B cell (primary cell): ENCODE measurements at regions not wholly inside any gene's neighbourhood (a gene's known extent, or its start where the extent isn't known, plus 50 kb on each side); places are given as distances from the start of the nearest gene placed in this dataset.

Experiments
- ATAC-seq: fragments of 200-7000 bp; cut with Tn5 transposase; one replicate; pipeline ENCODE4 v1.10.0; 2021; ENCODE audit warnings: low read depth, mild to moderate bottlenecking, moderate number of reproducible peaks, moderate library complexity
- CTCF ChIA-PET: fragments of 350-600 bp; sonication (Branson Sonifier 250); formaldehyde crosslinking; loops from one replicate; lab custom pipeline; 2021; ENCODE audit warnings: antibody characterized with exemption, inconsistent platforms; lab: Charles Lee
- POLR2A ChIA-PET: fragments of 350-600 bp; sonication (Branson Sonifier 250); formaldehyde crosslinking; loops from one replicate; lab custom pipeline; 2021; ENCODE audit warnings: antibody characterized with exemption; lab: Charles Lee
- DNase-seq: peaks from one replicate; pipeline ENCODE4 v3.0.0; 2013
- H2AFZ ChIP-seq: 2 replicates; pipeline ENCODE4 v1.6.1; 2012; ENCODE audit warnings: mild to moderate bottlenecking, low read depth, low read length; ENCODE audit not compliant: insufficient read depth, poor library complexity, severe bottlenecking
- H3K27ac ChIP-seq, 2 donors: 1 replicate in 1 of 2; 2 replicates in 1 of 2; pipeline ENCODE4 v1.5.1; 2012 to 2013; ENCODE audit warnings: low read length in 2 of 2, mild to moderate bottlenecking in 2 of 2, moderate library complexity in 1 of 2
- H3K27me3 ChIP-seq, 4 experiments: fragments of 200-600 bp in 1 of 4; sonication (generic) in 1 of 4; replicated peaks in 1 of 4; 1 replicate in 2 of 4; 2 replicates in 2 of 4; pipeline versions ENCODE4 v1.6.1 to v1.7.0; 2013 to 2016; ENCODE audit warnings: low read length in 3 of 4, mild to moderate bottlenecking in 2 of 4, mixed read lengths in 1 of 4, moderate library complexity in 1 of 4; ENCODE audit not compliant: insufficient read depth in 4 of 4, control insufficient read depth in 3 of 4; ENCODE audit errors: control extremely low read depth in 1 of 4
- H3K36me3 ChIP-seq, 2 experiments: replicated peaks in 1 of 2; 1 replicate in 1 of 2; 2 replicates in 1 of 2; pipeline versions ENCODE4 v1.6.1 to v1.7.1; 2013; ENCODE audit warnings: low read length in 1 of 2; ENCODE audit not compliant: insufficient read depth in 2 of 2, control insufficient read depth in 1 of 2; ENCODE audit errors: control extremely low read depth in 1 of 2, extremely low read depth in 1 of 2
- H3K4me1 ChIP-seq, 2 donors: fragments of 200-600 bp in 1 of 2; sonication (generic) in 1 of 2; 1 replicate in 1 of 2; 2 replicates in 1 of 2; pipeline versions ENCODE4 v1.5.1 to v1.6.1; 2013 to 2017; ENCODE audit warnings: low read length in 2 of 2; ENCODE audit not compliant: control insufficient read depth in 2 of 2, insufficient read depth in 2 of 2
- H3K4me2 ChIP-seq: replicated peaks from 2 replicates; pipeline ENCODE3; 2012; ENCODE audit warnings: mild to moderate bottlenecking, low read depth, low read length; ENCODE audit not compliant: poor library complexity, severe bottlenecking
- H3K4me3 ChIP-seq, 5 experiments: fragments of 200-600 bp in 1 of 5; sonication (generic) in 1 of 5; 1 replicate in 3 of 5; 2 replicates in 2 of 5; pipeline versions ENCODE4 v1.5.1 to v1.7.0; 2011 to 2016; ENCODE audit warnings: low read length in 4 of 5, mild to moderate bottlenecking in 4 of 5, low read depth in 2 of 5, control low read depth in 1 of 5, moderate library complexity in 1 of 5; ENCODE audit not compliant: insufficient read depth in 1 of 5; ENCODE audit errors: control extremely low read depth in 1 of 5, extremely low read depth in 1 of 5
- H3K79me2 ChIP-seq: fragments of 200-600 bp; sonication (generic); one replicate; pipeline ENCODE4 v1.6.0; 2016; ENCODE audit warnings: low read length; ENCODE audit not compliant: control insufficient read depth, insufficient read depth
- H3K9ac ChIP-seq: fragments of 200-600 bp; sonication (generic); 2 replicates; pipeline ENCODE4 v1.6.1; 2017; ENCODE audit warnings: mild to moderate bottlenecking, low read length, moderate library complexity
- H3K9me3 ChIP-seq, 3 donors: one replicate each; pipeline versions ENCODE4 v1.6.1 to v1.7.1; 2013; ENCODE audit warnings: low read length in 2 of 3; ENCODE audit not compliant: control insufficient read depth in 2 of 3, insufficient read depth in 1 of 3; ENCODE audit errors: control extremely low read depth in 1 of 3
- H4K20me1 ChIP-seq: 2 replicates; pipeline ENCODE4 v1.6.0; 2012; ENCODE audit warnings: mild to moderate bottlenecking, low read length; ENCODE audit not compliant: insufficient read depth, control insufficient read depth, poor library complexity, severe bottlenecking
- H3K27ac Mint-ChIP-seq: one replicate; pipeline ENCODE4 v1.8.0; 2021; ENCODE audit warnings: mixed read lengths
- H3K27me3 Mint-ChIP-seq: one replicate; pipeline ENCODE4 v1.8.0; 2021; ENCODE audit warnings: mixed read lengths
- H3K4me1 Mint-ChIP-seq: one replicate; pipeline ENCODE4 v1.8.0; 2021; ENCODE audit warnings: mixed read lengths
- H3K4me3 Mint-ChIP-seq: one replicate; pipeline ENCODE4 v1.8.0; 2021; ENCODE audit warnings: mixed read lengths
- H3K9me3 Mint-ChIP-seq: one replicate; pipeline ENCODE4 v1.8.0; 2022; ENCODE audit warnings: mixed read lengths; ENCODE audit not compliant: insufficient read depth
- EZH2 ChIP-seq: IDR thresholded peaks from 2 replicates; pipeline ENCODE4 v1.6.1; 2012; ENCODE audit warnings: borderline replicate concordance, low read depth, mild to moderate bottlenecking, moderate library complexity, low read length; ENCODE audit not compliant: insufficient read depth, poor library complexity, severe bottlenecking
- WGBS: methylation state at CpG from one replicate; pipeline ENCODE4 v1.1.5; 2013; ENCODE audit warnings: missing lambda C conversion rate; ENCODE audit not compliant: insufficient coverage; 5-methylcytosine and 5-hydroxymethylcytosine counted together
- intact Hi-C: fragments of 100-400 bp; cut with micrococcal nuclease; formaldehyde crosslinking; loops from one replicate; pipeline ENCODE4 v1.10.0; 2022
- TF ChIP-seq, protein P1 (sequence below): fragments of 200-600 bp; IDR thresholded peaks from one replicate; pipeline ENCODE4 v1.8.0; 2022; ENCODE audit warnings: antibody characterized with exemption, mild to moderate bottlenecking

- ChIA-PET POLR2A (no interaction called here), CTCF (interaction anchor here (2.9 kb wide), 1 partner anchor 13 kb away, joined by 12 read pairs; no protein-coding TSS in a partner anchor)
- H3K27me3 ChIP-seq = no peaks in the 10 kb centered on the region
- H3K9ac ChIP-seq = no peak overlapping the region
- no peak overlapping the region for H3K4me3 ChIP-seq
- Mint-ChIP-seq H3K27me3 (peaks cover 5% of the 10 kb centered on the region), H3K4me1 (no peaks in the 10 kb centered on the region), H3K27ac (no peak overlapping the region), H3K4me3 (no peak overlapping the region), H3K9me3 (peaks cover 2% of the 10 kb centered on the region)
- no peak overlapping the region for H3K27ac ChIP-seq
- no peak for TF ChIP-seq EZH2
- TF ChIP-seq, protein P1, sequence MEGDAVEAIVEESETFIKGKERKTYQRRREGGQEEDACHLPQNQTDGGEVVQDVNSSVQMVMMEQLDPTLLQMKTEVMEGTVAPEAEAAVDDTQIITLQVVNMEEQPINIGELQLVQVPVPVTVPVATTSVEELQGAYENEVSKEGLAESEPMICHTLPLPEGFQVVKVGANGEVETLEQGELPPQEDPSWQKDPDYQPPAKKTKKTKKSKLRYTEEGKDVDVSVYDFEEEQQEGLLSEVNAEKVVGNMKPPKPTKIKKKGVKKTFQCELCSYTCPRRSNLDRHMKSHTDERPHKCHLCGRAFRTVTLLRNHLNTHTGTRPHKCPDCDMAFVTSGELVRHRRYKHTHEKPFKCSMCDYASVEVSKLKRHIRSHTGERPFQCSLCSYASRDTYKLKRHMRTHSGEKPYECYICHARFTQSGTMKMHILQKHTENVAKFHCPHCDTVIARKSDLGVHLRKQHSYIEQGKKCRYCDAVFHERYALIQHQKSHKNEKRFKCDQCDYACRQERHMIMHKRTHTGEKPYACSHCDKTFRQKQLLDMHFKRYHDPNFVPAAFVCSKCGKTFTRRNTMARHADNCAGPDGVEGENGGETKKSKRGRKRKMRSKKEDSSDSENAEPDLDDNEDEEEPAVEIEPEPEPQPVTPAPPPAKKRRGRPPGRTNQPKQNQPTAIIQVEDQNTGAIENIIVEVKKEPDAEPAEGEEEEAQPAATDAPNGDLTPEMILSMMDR = no peak
- H2AFZ ChIP-seq = no peak overlapping the region
- H3K36me3 ChIP-seq = no peaks in the 10 kb centered on the region
- no peak overlapping the region for H3K4me2 ChIP-seq
- H3K9me3 ChIP-seq = peaks cover 0 to 14% (median 0%) of the 10 kb centered on the region in 3 donors
- no peaks in the 10 kb centered on the region for H3K4me1 ChIP-seq
- DNase-seq (no peak), ATAC-seq (no peak)
- no peaks in the 10 kb centered on the region for H4K20me1 ChIP-seq
- 98% methylated on average over 6 of the region's 6 CpGs for WGBS
- intact Hi-C loops = no loop called here
- H3K79me2 ChIP-seq = no peaks in the 10 kb centered on the region
Measured at GRCh38 chr7:32223071-32223650, 153.0 kb upstream of the PDE1C start.

GRCh38 chr7:32222251-32222900 lies 152.2 kb upstream of the PDE1C start:
- POLR2A ChIA-PET = no interaction called here
- peaks cover 2% of the 10 kb centered on the region for H3K9me3 Mint-ChIP-seq
- no peaks in the 10 kb centered on the region for H3K36me3 ChIP-seq
- intact Hi-C loops = no loop called here
- H3K4me1 ChIP-seq = no peaks in the 10 kb centered on the region
- no peak for ATAC-seq
- no peak for DNase-seq
- no peak overlapping the region for H3K27ac ChIP-seq
- TF ChIP-seq EZH2 = no peak
- TF ChIP-seq, protein P1 = no peak
- no peaks in the 10 kb centered on the region for H4K20me1 ChIP-seq
- H2AFZ ChIP-seq = no peak overlapping the region
- H3K27ac Mint-ChIP-seq = no peak overlapping the region
- H3K4me3 ChIP-seq = no peak overlapping the region
- no peaks in the 10 kb centered on the region for H3K79me2 ChIP-seq
- H3K9me3 ChIP-seq = peaks cover 0 to 8% (median 0%) of the 10 kb centered on the region in 3 donors
- no peaks in the 10 kb centered on the region for H3K4me1 Mint-ChIP-seq
- H3K9ac ChIP-seq = no peak overlapping the region
- H3K27me3 Mint-ChIP-seq = peaks cover 5% of the 10 kb centered on the region
- H3K4me3 Mint-ChIP-seq = no peak overlapping the region
- H3K27me3 ChIP-seq = no peaks in the 10 kb centered on the region
- WGBS = 82% methylated on average over 4 of the region's 4 CpGs
- CTCF ChIA-PET = interaction anchor here (2.9 kb wide), 1 partner anchor 12 kb away, joined by 12 read pairs; no protein-coding TSS in a partner anchor
- no peak overlapping the region for H3K4me2 ChIP-seq
